ENCODE measurements at regions not wholly inside any gene's neighbourhood (a gene's known extent, or its start where the extent isn't known, plus 50 kb on each side); places are given as distances from the start of the nearest gene placed in this dataset.
"Not testable (repeated sequence)": the region's sequence is repeated elsewhere in the genome, so short reads cannot be mapped to it uniquely, and the experiment has no call there.

GRCh38 chr20:51125780-51126179 is 102.9 kb upstream of the KCNG1 start:
- no peak overlapping the region for H3K4me3 ChIP-seq (ENCODE audit: control insufficient read depth, low read depth, low read length)
- DNase-seq (ENCODE audit: low read depth): no peak
- no peak for TF ChIP-seq CTCF (IDR thresholded peaks at IDR 0.05; ENCODE audit: control insufficient read depth, insufficient read depth, low read depth, low read length, missing control alignments)

- TF ChIP-seq CTCF (IDR thresholded peaks at IDR 0.05; ENCODE audit: control insufficient read depth, insufficient read depth, low read depth, low read length, missing control alignments): no peak
- no peak overlapping the region for H3K4me3 ChIP-seq (ENCODE audit: control insufficient read depth, low read depth, low read length)
- no peak for DNase-seq (ENCODE audit: low read depth)
Measured at GRCh38 chr20:51125105-51125504, 102.2 kb upstream of the KCNG1 start.

GRCh38 chr20:51123887-51124286 is 101.0 kb upstream of the KCNG1 start:
- H3K4me3 ChIP-seq (ENCODE audit: control insufficient read depth, low read depth, low read length); DNase-seq (ENCODE audit: low read depth): not testable (repeated sequence)

- TF ChIP-seq CTCF (IDR thresholded peaks at IDR 0.05; ENCODE audit: control insufficient read depth, insufficient read depth, low read depth, low read length, missing control alignments): no peak
- no peak for DNase-seq (ENCODE audit: low read depth)
- H3K4me3 ChIP-seq (ENCODE audit: control insufficient read depth, low read depth, low read length): no peak overlapping the region
Measured at GRCh38 chr20:51122931-51123658, 100.2 kb upstream of the KCNG1 start.

GRCh38 chr20:51121901-51122412 is 99.0 kb upstream of the KCNG1 start:
- TF ChIP-seq CTCF (IDR thresholded peaks at IDR 0.05; ENCODE audit: control insufficient read depth, insufficient read depth, low read depth, low read length, missing control alignments): no peak
- no peak for DNase-seq (ENCODE audit: low read depth)
- H3K4me3 ChIP-seq (ENCODE audit: control insufficient read depth, low read depth, low read length): no peak overlapping the region

GRCh38 chr20:51121272-51121671 is 98.4 kb upstream of the KCNG1 start:
- TF ChIP-seq CTCF (IDR thresholded peaks at IDR 0.05; ENCODE audit: control insufficient read depth, insufficient read depth, low read depth, low read length, missing control alignments): no peak
- no peak overlapping the region for H3K4me3 ChIP-seq (ENCODE audit: control insufficient read depth, low read depth, low read length)
- DNase-seq (ENCODE audit: low read depth): no peak

- DNase-seq (ENCODE audit: low read depth): no peak
- H3K4me3 ChIP-seq (ENCODE audit: control insufficient read depth, low read depth, low read length): no peak overlapping the region
- TF ChIP-seq CTCF (IDR thresholded peaks at IDR 0.05; ENCODE audit: control insufficient read depth, insufficient read depth, low read depth, low read length, missing control alignments): no peak
Measured at GRCh38 chr20:51120868-51121267, 98.0 kb upstream of the KCNG1 start.

Data from AG09309 (cell line).